ENCODE measurements at regions not wholly inside any gene's neighbourhood (a gene's known extent, or its start where the extent isn't known, plus 50 kb on each side); places are given as distances from the start of the nearest gene placed in this dataset.

GRCh38 chr2:66013456-66013855, 421.5 kb upstream of the MEIS1 start:
- TF ChIP-seq KLF11 (CRISPR knock-in tag; IDR thresholded peaks at IDR 0.05), result no peak
- no peak for TF ChIP-seq HMGXB4 (CRISPR knock-in tag; IDR thresholded peaks at IDR 0.05; ENCODE audit: borderline replicate concordance in 1 of 2, low read depth in 1 of 2)
- TF ChIP-seq ZNF253 (CRISPR knock-in tag; IDR thresholded peaks at IDR 0.05; ENCODE audit: borderline replicate concordance), result no peak
